Inflammatory macrophage treated with lipopolysaccharide for 1 hour (primary cell): ENCODE measurements at regions not wholly inside any gene's neighbourhood (a gene's known extent, or its start where the extent isn't known, plus 50 kb on each side); places are given as distances from the start of the nearest gene placed in this dataset.
"Not testable (repeated sequence)": the region's sequence is repeated elsewhere in the genome, so short reads cannot be mapped to it uniquely, and the experiment has no call there.

Experiments used
- DNase-seq, 2 donors: peaks; one replicate each; pipeline ENCODE4 v3.0.0-alpha.2; 2020 to 2022

DNA sequence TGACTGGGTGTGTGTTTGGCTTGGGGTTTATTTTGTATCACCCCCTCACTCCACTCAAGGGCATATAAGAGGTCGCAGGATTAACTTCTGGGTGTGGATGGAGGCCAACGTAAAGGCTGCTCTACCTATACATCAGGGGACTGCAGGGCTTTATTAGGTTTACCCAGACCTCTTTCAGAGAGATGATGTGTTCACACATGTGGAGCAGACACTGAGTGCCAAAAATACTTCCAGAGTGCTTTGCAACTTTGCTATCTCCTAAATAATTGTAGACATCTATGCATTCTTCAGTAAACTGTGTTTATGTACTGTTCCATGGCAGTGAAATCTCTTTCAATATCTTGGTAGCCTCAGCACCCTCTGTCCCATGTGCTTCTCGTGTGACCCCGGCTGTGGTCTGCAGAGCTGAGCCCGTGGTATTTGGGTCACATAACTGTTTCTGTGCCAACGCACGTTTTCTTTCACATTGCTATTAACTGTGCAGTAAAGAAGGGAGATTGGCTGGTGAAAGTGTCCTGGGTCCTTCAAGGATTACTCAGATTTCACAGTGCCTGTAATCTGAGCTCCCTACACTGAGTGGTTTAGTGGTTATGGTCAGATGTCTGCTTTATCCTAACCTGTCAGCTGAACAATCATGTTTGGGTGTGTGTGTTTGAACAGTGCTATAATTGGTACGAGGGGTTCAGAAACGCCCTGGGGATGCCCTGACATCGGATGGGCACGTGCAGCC lies 208.1 kb downstream of the VAPA start:
- DNase-seq, result no peak

DNA sequence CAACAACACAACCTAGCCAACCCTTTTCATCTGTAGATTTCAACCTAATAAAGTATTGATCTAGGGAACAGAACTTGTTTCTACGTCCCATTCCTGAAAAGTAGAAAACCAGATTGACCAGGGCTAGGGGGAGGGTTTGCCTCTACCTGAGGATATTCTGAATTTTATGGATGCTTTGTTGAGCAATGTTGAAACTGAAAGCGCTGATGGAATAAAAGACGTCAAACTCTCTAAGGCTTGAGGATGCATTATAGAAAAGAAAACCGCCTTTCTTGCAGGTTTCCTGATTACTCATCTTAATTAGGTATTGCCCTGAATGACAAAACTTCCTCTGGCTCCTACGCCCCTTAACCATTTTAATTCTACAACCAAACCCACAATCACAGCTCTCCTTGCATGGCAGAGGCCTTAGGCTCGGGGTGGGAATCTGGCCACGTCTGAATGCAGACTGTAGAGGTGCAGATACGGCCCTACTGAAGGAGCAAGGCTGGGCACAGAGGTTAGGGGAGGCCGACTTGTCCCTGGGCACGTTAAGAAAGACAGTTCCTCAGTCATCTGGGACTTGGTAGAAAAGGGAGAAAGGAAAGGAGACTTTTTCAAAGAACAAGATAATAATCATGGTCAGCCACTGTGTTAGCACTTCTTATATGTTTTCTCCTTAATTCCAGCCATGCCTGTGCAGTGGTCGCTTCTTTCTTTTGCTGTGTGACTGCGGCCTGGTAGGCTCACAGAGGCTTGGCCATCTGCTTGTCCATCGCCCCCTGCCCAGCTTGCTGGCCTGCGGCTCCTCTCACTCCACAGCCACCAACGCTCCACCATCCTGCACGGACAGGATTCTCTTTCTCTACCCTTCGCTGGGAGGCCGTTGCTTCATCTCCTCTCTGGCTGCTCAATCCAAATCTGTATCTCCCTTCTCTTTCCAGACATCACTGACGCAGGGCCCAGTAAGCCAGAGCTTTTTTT lies 209.5 kb downstream of the VAPA start:
- DNase-seq, result peak; percentile 63 to 72

DNA sequence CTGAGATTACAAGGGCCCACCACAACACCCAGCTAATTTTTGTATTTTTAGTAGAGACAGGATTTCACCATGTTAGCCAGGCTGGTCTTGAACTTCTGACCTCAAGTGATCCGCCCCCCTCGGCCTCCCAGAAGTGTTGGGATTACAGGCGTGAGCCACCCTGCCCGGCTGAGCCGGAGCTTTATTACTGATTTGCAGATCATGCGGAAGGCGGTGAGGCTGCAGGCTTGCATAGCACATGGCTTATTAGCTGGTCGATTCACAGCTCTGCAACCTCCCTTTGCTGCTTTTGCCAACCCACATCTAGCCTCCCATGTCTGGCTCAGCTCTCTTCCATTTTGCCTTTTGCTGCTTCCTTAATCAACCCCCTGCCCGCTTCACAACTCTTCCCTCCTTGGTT lies 210.3 kb downstream of the VAPA start:
- no peak for DNase-seq

DNA sequence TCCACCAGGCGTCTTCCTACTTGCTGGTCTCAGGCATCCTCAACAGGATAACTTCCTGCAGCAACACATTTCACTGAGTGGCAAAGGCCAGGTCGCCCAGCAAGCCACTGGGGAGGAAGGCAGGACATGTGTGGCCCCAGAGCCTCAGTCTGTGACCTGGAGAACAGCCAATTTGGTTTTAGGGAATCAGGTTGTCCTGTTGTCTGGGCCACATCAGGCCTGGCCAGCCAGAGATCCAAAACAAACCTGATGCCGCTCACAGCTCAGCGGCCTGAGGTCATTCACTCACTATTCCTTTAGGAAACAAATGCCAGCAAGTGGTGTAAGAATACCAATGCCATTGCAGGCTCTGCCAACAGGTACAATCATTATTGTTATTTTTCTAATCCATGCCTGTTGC lies 210.7 kb downstream of the VAPA start:
- DNase-seq, result no peak

DNA sequence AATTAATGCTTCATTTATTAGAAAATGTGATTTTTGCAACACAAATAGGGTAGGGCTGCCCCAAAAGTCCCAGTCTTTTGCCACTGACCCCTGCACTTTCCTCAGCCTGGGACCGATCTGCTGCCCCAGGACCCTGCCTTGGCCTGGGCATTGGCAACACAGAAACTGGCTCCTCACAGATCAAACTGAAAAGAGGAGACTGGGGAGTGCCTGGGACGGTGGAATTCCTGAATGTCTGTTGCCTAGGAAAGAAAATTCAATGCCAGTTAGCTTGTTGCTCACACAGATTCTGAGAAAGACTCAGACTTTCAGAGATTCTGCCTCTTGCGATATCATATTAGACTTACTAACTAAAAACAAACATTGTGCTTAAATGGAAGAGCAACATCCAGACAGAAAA lies 211.2 kb downstream of the VAPA start:
- no peak for DNase-seq

DNA sequence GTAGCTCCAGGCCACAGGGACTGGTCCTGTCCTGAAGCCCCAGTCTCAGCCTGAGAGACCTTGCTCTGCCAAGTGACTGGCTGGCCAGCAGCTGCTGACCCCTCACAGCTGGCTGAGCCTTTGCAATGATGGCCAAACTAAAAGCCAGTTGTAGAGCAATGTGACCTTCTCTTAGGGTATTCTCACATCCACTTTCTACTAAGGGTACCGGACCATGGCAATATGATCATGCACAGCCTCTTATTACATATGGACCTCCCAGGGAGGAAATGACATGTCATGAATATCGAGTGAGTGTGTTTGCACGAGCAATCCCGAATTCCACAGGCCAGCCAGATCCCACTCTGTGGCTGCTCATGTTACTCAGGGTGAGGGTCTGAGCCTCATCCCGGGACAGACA lies 213.9 kb downstream of the VAPA start:
- DNase-seq, result no peak

DNA sequence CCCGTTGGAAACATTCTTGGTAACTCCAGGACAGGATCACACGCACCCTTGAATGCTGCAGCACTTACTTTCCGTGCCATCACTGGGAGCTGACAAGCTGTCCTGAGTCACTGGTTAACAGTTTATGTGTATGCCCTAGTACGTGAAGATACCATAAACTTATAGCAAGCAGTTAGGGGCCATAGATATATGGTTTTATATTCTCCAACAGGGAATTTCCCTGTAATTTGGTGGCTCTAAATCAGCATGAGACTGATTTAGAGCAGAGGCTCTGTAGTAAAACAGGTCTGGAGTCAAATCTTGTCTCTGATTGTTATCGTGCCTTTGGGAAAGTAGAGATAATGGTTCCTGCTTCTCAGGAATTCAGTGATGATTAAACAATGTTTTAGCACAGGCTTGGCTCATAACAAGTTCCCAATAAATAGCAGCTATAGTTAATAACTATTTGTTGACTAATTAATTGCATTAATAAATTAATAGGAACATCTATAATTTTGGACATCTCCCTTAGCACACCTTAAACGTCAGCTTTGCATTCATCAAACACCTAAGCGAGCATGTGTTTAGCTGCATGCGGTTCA lies 215.2 kb downstream of the VAPA start:
- no peak for DNase-seq

DNA sequence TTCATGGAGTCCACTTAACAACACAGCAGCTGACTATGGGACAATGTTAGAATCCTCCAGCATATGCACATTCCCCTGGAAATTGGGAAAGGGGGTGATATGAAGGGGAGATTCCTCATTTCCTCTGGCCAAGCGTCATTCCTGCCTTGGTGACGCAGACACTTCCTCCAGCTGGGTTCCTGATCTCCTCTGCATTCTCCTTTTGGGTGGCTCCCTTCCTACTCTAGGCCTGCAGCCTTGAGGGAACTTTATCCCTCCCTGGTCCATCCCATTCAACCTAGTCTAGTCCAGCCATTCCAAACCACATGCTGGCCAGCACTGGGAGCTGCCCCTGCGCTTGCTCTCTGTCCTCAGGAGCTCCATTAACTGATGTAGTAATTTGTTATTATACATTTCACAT lies 216.8 kb downstream of the VAPA start:
- peak; percentile 41 to 56 for DNase-seq

DNA sequence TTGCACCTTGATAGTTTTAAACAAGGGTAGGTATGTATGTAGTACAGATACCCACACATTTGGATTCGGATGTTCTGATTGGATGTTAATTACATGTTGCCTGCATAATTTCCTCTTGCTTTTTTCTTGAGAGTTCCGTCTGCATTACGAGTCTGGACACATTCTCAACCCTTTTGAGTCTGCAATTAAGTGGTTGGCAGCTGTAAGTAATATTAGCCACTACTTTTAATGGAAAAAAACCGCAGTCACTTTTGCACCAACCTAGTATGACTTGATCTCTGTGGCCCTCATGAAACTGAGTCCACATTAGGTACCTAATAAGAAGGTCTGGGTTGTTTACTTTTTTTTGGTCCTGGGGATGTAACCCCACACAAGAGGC lies 217.3 kb downstream of the VAPA start:
- no peak for DNase-seq

DNA sequence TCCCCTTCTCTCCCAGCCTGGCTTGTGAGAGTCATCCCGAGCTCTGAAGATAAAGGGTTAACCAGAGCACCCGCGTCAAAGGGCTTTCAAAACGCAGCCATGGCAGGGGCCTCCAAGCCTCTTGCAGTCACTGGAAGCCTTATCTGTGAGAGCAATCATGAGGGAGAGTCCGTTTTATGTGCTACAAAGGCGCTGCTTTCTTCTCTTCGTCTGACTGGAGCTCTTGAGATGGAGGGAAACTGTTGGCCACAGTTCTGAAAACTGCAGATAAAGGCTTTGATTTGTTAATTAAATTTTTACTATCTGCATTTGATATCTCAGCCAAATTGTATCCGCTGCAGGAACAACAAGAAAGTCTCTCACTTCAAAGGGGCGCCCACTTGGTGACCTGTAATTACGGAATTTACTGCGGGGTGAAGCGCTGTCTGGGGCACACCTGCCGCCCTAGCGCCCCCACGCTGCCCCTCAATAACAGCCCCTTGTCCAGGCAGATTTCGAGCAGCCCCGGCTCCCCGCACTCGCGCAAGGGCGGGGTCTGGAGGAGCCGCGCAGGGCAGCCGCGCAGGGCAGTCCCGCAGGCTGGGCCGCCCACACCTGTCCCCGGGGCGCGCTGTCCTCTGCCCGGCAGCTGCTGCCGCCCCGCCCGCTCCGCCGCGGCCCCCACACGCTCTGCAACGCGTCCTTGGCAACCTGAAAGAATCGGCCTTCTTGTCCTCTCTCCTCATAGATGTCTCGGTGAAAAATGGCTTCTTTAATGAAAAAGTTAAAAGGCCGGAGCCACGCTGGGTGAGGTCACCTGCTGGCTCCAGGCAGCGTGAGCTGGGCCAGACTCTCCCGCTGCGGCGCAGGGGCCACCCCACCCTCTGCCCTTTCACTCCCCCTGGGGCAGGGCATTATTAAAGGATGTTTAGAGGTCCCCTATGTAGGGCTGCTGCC lies 217.9 kb downstream of the VAPA start:
- DNase-seq, result no peak

DNA sequence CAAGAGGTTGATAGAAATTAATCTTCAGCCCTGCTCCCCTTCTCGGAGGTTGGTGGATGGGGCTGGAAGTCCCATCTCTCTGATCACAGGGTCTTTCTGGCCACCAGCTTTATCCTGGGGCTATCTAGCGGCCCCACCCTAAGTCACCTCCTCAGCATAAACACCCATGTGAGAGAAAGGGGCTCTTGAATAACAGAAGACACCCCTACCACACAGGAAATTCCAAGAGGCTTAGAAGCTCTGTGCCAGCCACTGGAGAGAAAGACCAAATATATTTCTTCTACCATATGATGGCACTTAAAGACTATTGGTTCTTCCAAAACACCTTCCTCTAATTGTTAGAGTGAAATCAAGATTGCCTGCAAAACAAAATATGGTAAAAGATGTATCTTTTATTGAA lies 219.7 kb downstream of the VAPA start:
- DNase-seq, result no peak

DNA sequence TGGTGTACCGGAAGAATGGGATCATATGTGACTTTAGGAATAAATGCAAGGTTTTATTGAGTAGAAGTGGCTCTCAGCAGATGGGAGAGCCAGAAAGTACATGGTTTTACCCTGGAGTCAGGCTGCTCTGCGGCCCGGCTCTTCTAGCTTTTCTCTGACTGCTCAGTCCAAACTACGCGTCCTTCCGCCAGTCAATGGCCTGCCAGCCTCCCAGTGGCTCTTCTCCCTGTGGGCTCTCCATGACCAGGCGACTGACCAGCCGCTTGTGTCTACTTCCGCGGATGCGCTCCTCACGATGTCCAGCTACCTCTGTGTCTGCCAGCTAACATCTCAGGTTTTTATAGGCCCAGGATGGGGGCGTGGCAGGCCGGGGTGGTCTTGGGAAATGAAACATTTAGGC lies 220.4 kb downstream of the VAPA start:
- no peak for DNase-seq

DNA sequence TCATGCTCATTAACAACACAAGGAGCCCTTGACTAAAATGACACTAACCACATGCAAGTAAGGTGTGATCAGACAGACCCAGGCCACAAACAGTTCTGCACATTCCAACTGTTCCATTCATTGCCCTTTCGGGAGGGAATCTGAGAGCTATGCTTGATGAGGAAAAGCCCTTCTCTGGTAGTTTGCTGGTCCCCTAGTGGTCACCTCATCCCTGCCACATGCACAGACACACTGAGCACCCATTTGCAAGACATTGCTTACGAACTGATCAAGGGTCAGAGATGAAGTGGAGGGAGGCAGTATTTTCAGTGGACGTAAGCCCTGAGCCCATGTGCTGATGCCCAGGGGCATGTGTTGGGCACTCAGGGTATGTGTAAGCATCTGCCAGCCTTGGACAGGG lies 220.9 kb downstream of the VAPA start:
- not testable (repeated sequence) for DNase-seq

DNA sequence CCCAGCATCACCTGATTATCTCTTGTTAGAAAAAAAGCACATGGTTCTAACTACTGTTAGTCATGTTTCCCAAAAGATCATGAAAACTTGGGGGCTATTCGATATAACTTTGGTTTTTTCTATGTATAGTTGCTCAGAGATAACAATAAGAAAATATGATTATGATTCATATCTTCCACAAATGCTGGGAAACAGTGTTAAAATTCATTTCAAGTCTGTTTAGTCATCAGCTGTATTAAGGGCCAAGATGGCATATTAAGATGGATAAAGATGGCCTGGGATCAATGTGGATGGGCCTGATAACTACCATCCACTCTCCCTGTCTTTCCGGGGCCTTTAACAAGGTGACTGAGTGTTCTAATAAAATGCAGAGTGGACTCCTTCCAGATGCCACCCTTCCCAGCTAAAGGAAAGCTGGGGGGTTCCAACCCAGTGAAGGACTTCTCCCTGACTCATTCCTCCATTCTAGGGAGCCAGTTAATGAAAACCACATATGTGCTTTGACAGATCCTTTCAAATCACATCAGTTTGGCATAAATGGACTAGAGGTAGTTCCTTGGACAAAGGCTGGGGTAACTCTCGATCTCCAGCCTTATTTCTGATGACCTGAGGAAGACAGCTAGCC lies 221.6 kb downstream of the VAPA start:
- no peak for DNase-seq

DNA sequence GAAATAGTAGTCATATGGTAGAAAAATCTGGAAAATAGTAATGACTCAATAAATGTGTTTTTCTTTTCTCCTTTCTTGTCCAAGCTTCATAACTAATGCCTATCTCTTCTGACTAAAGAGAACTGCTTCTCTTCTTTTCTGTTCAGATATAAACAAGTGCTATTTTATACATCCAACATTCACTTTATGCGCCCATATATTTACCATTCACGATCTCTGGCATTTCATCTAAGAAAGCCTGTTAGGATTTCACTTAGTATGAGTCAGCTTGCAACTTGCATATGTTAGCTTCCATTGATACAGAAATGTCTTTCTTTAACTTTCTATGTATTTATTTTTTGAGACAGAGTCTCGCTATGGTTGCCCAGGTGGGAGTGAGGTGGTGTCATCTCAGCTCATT lies 224.9 kb downstream of the VAPA start:
- DNase-seq, result no peak

DNA sequence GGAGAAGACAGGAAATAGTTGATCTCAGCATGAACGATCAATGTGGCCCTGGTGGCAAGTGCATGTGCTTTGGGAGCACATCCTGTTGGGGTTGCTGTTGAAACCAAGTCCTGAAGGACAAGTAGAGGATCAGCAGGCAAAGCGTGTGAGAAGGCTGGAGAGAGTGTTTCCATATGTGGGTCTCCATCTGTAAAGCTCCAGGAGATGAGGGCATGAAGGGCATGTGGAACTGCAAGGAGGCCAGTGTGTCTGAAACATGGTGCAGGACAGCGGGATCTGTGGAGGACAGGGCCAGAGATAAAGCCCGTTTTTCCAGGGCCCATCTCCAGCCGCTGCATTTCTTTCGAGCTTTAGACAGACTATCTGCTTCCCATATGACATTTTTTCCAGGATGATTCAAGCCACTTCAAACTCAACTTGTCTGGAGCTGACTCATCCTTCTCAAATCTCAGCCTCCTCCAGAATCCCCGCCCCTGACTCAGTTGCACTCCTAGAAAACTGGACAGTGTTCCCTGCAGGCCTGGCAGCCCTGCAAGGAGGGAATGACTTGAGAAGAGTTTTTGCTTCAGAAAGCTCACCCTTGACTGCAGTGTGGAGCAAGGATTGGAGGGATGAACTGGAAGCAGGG lies 226.1 kb downstream of the VAPA start:
- DNase-seq, result no peak

DNA sequence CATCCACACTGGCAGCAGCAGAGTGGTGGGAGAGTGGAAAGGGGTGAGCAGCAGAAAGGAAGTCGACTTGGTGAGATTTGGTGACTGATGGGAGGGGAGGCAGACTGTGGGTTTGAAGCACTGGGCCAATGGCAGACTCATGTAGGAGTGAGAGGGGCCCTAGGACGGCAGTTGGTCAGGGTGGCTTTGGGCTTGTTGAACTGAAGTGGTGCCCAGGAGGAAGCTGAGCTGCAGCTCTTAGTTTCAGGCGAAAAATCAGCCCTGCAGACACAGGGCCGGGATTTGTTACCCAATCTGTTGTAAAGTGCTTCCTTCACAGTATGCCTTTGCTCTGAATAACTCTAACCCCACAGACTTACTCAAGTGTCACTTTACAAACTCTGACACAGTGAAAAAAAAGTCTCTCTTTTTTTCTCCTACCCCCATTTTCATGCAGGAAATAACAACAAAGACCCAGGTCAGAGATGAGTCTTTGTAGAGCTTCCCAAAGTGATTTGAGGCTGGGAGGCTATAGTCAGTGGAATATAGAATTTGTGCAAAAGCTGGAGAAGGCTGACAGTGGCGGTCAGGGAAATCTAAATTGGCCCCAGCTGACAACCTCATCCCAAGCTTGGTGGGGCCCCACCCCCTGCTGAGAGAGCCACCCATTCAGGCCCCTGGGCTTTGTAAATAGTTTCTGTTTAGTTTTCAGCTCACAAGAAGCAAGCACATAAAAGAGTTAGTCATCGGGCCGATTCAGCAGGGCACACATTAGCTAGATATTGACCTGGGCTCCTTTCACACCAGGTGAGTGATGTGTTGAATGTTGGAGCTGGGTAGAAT lies 226.9 kb downstream of the VAPA start:
- DNase-seq, result peak; percentile 35

DNA sequence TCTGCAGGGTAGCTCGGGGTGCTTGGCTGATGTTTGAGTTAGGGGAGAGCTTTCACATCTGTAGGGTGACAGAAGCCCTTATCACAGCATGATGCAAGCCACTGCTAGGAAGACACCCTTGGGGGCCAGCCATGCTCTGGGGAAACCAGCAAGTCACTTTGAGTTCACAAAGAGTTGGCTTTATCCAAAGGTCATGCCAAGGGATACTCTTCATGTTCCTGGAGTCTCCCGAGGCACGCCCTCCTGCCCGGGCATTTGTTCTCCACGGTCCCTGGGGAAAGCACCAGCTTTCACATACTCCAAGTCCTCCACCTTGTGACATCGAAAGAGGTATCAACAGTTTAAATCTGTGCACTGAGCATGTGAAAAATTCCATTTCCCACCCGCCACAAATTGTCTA lies 227.7 kb downstream of the VAPA start:
- DNase-seq, result peak in 1 of 2 donors; percentile 12

DNA sequence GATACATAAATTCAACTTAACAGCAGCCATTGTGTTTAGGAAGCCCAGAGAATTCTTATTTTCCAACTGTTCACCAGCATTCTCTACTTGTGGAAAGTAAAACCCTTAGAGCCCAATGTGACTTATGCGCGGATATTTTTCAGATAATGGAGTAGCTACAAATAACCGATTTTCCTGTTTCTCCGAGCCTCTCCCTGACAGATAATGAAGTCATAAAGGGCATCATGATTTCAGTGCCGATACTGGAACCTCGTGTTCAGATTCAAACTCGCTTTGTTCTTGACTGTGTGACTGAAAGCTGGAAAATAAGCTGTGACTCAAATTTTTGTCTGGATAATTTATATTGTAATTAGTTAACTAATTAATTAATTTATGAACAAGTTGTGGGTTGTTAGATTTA lies 228.2 kb downstream of the VAPA start:
- no peak for DNase-seq

DNA sequence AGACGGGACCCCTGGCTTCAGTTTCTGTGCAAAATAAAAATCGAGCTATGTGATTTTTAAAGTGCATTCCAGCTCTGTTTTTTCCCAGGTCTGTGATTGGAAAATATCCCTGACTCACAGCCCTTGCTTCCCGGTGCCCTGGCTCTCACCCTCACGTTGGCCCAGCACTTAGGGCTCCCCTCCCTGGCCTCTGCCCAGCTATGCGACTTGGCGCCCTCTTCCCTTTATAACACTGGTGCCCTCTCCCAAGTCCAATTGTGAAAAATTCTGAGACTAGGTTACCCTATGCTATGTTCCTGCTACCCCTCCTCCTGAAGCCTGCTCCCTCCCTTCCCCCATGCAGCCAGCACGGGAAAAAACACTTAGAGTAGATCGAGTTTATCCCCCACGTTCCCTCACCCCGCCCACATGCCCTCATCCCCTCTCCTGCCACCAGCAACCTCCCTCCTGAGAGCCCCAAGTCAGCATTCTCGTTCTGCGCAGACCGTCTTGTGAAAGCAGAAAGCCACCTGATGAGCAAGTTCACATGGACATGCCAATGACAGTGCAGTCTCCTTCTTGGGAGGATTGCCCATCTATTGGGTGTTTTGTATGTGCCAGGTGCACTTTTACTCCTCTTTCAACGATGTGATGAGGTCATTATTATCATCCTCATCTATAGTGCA lies 228.8 kb downstream of the VAPA start:
- no peak for DNase-seq
